Hepatocyte (in vitro differentiated cells): ENCODE measurements at regions not wholly inside any gene's neighbourhood (a gene's known extent, or its start where the extent isn't known, plus 50 kb on each side); places are given as distances from the start of the nearest gene placed in this dataset.

ENCODE experiments used
- EZH2phosphoT487 ChIP-seq: fragments of 200-600 bp; sonication (generic); IDR thresholded peaks from one replicate; pipeline ENCODE4 v1.6.1; 2018; ENCODE audit warnings: antibody characterized with exemption, mild to moderate bottlenecking, low read depth, moderate library complexity; ENCODE audit not compliant: unreplicated experiment, severe bottlenecking
- TF ChIP-seq, protein P1 (sequence below): fragments of 200-600 bp; sonication (generic); IDR thresholded peaks from 2 replicates; pipeline ENCODE4 v1.5.1; 2016; ENCODE audit warnings: antibody characterized with exemption, mild to moderate bottlenecking; ENCODE audit not compliant: poor library complexity

DNA sequence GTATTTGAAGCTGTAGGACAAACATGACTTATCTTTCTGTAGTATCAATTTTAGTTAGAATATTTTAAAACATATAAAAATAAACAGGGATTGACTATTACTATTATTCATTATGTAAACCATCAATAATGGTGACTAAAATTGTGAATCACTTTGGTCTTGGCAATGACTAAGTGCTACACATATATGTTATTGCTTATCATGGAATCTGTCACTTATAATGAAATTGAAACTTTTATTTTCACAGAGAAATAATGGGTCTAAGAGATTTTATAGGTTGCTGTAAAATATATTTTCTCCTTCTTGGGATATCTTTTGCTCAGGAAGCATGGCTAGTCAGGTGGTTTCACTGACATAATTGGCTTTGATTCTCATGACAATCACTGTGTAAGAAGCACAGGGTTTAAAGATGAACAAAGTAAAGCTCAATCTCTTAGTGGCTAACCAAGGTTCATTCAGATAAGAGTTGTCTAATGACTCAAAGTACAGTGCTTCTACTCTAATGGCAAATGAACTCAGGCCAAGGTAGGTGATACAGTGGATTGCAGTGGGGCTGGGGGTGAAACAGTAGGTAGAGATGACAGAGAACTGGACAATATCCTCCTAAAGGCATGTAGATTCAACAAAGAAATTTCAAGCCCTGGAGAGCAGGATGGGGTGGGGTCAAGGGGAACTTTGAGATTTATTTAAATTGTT, 98.6 kb upstream of the FANCL start:
- TF ChIP-seq, protein P1, sequence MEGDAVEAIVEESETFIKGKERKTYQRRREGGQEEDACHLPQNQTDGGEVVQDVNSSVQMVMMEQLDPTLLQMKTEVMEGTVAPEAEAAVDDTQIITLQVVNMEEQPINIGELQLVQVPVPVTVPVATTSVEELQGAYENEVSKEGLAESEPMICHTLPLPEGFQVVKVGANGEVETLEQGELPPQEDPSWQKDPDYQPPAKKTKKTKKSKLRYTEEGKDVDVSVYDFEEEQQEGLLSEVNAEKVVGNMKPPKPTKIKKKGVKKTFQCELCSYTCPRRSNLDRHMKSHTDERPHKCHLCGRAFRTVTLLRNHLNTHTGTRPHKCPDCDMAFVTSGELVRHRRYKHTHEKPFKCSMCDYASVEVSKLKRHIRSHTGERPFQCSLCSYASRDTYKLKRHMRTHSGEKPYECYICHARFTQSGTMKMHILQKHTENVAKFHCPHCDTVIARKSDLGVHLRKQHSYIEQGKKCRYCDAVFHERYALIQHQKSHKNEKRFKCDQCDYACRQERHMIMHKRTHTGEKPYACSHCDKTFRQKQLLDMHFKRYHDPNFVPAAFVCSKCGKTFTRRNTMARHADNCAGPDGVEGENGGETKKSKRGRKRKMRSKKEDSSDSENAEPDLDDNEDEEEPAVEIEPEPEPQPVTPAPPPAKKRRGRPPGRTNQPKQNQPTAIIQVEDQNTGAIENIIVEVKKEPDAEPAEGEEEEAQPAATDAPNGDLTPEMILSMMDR, result no peak
- TF ChIP-seq EZH2phosphoT487, result no peak
